Endothelial cell of umbilical vein (primary cell): ENCODE measurements at regions not wholly inside any gene's neighbourhood (a gene's known extent, or its start where the extent isn't known, plus 50 kb on each side); places are given as distances from the start of the nearest gene placed in this dataset.

ENCODE experiments used
- BruUV-seq: library from RNA; stranded (reverse); fragments of 400-500 nt; replicated peaks from 2 replicates; lab custom pipeline; 2021; lab: Mats Ljungman, UMichigan
- CTCF ChIA-PET: fragments of 300-600, 350-600 bp; sonication (Branson Sonifier 250); formaldehyde crosslinking; loops from one replicate; lab custom pipeline; 2021; ENCODE audit warnings: antibody characterized with exemption, inconsistent platforms; lab: Charles Lee
- POLR2A ChIA-PET: fragments of 300-600, 350-600 bp; sonication (Branson Sonifier 250); formaldehyde crosslinking; loops from one replicate; lab custom pipeline; 2021; ENCODE audit warnings: antibody characterized with exemption, inconsistent platforms; lab: Charles Lee
- DNase-seq: peaks from one replicate; pipeline ENCODE4 v3.0.0-alpha.2; 2011; ENCODE audit warnings: low read depth, low spot score
- FAIRE-seq: peaks from 2 replicates; lab custom pipeline; 2011; peaks lifted over from hg19 to GRCh38; lab: Jason Lieb, UNC
- H2AFZ ChIP-seq: 2 replicates; pipeline ENCODE4 v1.6.0; 2012; ENCODE audit warnings: low read depth, low read length, control low read depth, inconsistent platforms
- H3K27ac ChIP-seq: 2 replicates; pipeline ENCODE4 v1.5.1; 2011; ENCODE audit warnings: low read depth, mild to moderate bottlenecking, control low read depth, low read length, moderate library complexity; ENCODE audit not compliant: insufficient read depth
- H3K27me3 ChIP-seq, 2 experiments: 2 replicates each; pipeline versions ENCODE4 v1.6.0 to v1.6.1; 2011; ENCODE audit warnings: low read length in 2 of 2, mixed read lengths in 1 of 2; ENCODE audit not compliant: control insufficient read depth in 2 of 2, insufficient read depth in 2 of 2
- H3K36me3 ChIP-seq, 2 experiments: 2 replicates in 1 of 2; 3 replicates in 1 of 2; pipeline ENCODE4 v1.5.1; 2011; ENCODE audit warnings: low read length in 2 of 2, mild to moderate bottlenecking in 1 of 2, moderate library complexity in 1 of 2; ENCODE audit not compliant: control insufficient read depth in 2 of 2, insufficient read depth in 2 of 2; ENCODE audit errors: extremely low read depth in 1 of 2
- H3K4me1 ChIP-seq: 3 replicates; pipeline ENCODE4 v1.5.1; 2011; ENCODE audit warnings: mild to moderate bottlenecking, low read length; ENCODE audit not compliant: control insufficient read depth, insufficient read depth; ENCODE audit errors: extremely low read depth
- H3K4me2 ChIP-seq: 2 replicates; pipeline ENCODE4 v1.6.1; 2011; ENCODE audit warnings: low read length, control low read depth, mixed read lengths; ENCODE audit not compliant: insufficient read depth
- H3K4me3 ChIP-seq, 3 experiments: fragments of 200-600 bp in 1 of 3; sonication (generic), shearing (Covaris generic) in 1 of 3; replicated peaks in 1 of 3; 2 replicates each; pipeline ENCODE4 v1.5.1; 2011 to 2016; ENCODE audit warnings: control low read depth in 3 of 3, low read length in 3 of 3, mild to moderate bottlenecking in 2 of 3, inconsistent platforms in 1 of 3, low read depth in 1 of 3, moderate library complexity in 1 of 3; ENCODE audit not compliant: insufficient read depth in 1 of 3
- H3K79me2 ChIP-seq: 2 replicates; pipeline ENCODE4 v1.6.0; 2012; ENCODE audit warnings: low read length, inconsistent platforms; ENCODE audit not compliant: control insufficient read depth, insufficient read depth
- H3K9ac ChIP-seq: replicated peaks from 2 replicates; pipeline ENCODE3; 2011; ENCODE audit warnings: low read length, control low read depth; ENCODE audit not compliant: insufficient read depth; ENCODE audit errors: extremely low read depth
- H3K9me1 ChIP-seq: replicated peaks from 3 replicates; pipeline ENCODE4 v1.6.0; 2011; ENCODE audit warnings: mild to moderate bottlenecking, low read length; ENCODE audit not compliant: control insufficient read depth, insufficient read depth; ENCODE audit errors: extremely low read depth
- H3K9me3 ChIP-seq: replicated peaks from 2 replicates; pipeline ENCODE4 v1.5.1; 2012; ENCODE audit warnings: low read length, inconsistent platforms; ENCODE audit not compliant: control insufficient read depth, insufficient read depth
- H4K20me1 ChIP-seq: replicated peaks from 2 replicates; pipeline ENCODE3; 2011; ENCODE audit warnings: mild to moderate bottlenecking, low read length; ENCODE audit not compliant: control insufficient read depth, insufficient read depth; ENCODE audit errors: extremely low read depth
- EZH2 ChIP-seq: IDR thresholded peaks from 2 replicates; pipeline ENCODE4 v1.6.1; 2012; ENCODE audit warnings: borderline replicate concordance, low read depth, mild to moderate bottlenecking, moderate library complexity, low read length, inconsistent platforms; ENCODE audit not compliant: severe bottlenecking
- FOS ChIP-seq: IDR thresholded peaks from 2 replicates; pipeline ENCODE4 v1.6.1; 2011; ENCODE audit warnings: mild to moderate bottlenecking, low read length, moderate library complexity, borderline replicate concordance; ENCODE audit not compliant: insufficient read depth
- GATA2 ChIP-seq: IDR thresholded peaks from 2 replicates; pipeline ENCODE4 v1.7.0; 2011; ENCODE audit warnings: low read depth, mild to moderate bottlenecking, moderate library complexity, mixed read lengths, low read length; ENCODE audit not compliant: insufficient read length, insufficient read depth
- JUN ChIP-seq: IDR thresholded peaks from 2 replicates; pipeline ENCODE4 v1.6.1; 2011; ENCODE audit warnings: borderline replicate concordance, low read depth; ENCODE audit not compliant: insufficient read length, insufficient read depth
- MYC ChIP-seq: IDR thresholded peaks from one replicate; pipeline ENCODE4 v1.6.1; 2011; ENCODE audit warnings: mild to moderate bottlenecking, low read depth, low read length
- POLR2A ChIP-seq: IDR thresholded peaks from 2 replicates; pipeline ENCODE4 v1.6.1; 2012; ENCODE audit warnings: low read depth, mild to moderate bottlenecking, control low read depth, low read length
- POLR2AphosphoS5 ChIP-seq: IDR thresholded peaks from 2 replicates; pipeline ENCODE4 v1.6.1; 2012; ENCODE audit warnings: low read depth, mild to moderate bottlenecking, control low read depth, low read length, moderate library complexity; ENCODE audit not compliant: insufficient read depth
- dilution Hi-C: fragments of 300-500 bp; cut with MboI; formaldehyde crosslinking; loops from one replicate; pipeline ENCODE4 v1.15.0; 2019; ENCODE audit warnings: low sequenced_read_pairs; ENCODE audit not compliant: extremely low pct_ligation_motif_present
- intact Hi-C: fragments of 100-400 bp; cut with micrococcal nuclease; formaldehyde crosslinking; loops from one replicate; pipeline ENCODE4 v1.10.0; 2022
- TF ChIP-seq, protein P1 (sequence below): IDR thresholded peaks from 2 replicates; pipeline ENCODE4 v1.6.1; 2011; ENCODE audit not compliant: insufficient read depth, insufficient read length
- TF ChIP-seq, protein P2 (sequence below), 2 donors: IDR thresholded peaks; 1 replicate in 1 of 2; 2 replicates in 1 of 2; pipeline ENCODE4 v1.5.1; 2011; ENCODE audit warnings: low read length in 2 of 2, mild to moderate bottlenecking in 2 of 2, moderate library complexity in 2 of 2, control low read depth in 1 of 2, inconsistent platforms in 1 of 2, low read depth in 1 of 2; ENCODE audit not compliant: insufficient read depth in 1 of 2; ENCODE audit errors: extremely low read depth in 1 of 2

GRCh38 chr5:19193631-19194030 is 794.4 kb downstream of the CDH18 start:
- Histone ChIP-seq H3K27me3 (no peaks in the 10 kb centered on the region), H3K27ac (no peak overlapping the region), H3K79me2 (no peaks in the 10 kb centered on the region), H3K4me3 (no peak overlapping the region), H3K9me3 (no peaks in the 10 kb centered on the region), H3K4me1 (no peaks in the 10 kb centered on the region), H2AFZ (no peak overlapping the region), H3K9me1 (no peaks in the 10 kb centered on the region), H4K20me1 (no peaks in the 10 kb centered on the region), H3K9ac (no peak overlapping the region), H3K36me3 (no peaks in the 10 kb centered on the region), H3K4me2 (no peak overlapping the region)
- POLR2A ChIA-PET, result no interaction called here
- CTCF ChIA-PET, result no interaction called here
- dilution Hi-C loops, result no loop called here
- no peak for TF ChIP-seq GATA2
- BruUV-seq, result no TSS peak
- intact Hi-C loops, result no loop called here
- DNase-seq (no peak), FAIRE-seq (no peak)

DNA sequence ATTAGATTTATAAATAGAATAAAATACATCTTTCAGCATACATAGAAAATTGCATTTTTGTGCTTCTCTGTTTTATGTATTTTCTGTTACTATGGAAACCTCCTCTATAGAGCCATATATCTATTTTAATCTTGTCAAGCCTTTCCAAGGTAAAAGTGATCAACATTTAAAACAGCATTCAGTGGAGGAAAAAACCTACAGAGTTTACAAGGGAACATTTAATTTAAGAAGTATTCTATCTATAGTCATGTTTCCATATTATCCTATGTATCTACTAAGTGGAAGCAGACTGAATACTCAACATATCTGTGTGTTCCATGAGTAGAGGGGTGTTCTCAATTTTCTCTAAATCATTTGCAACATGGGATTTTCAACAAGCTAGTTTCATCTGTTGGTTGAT is 791.4 kb downstream of the CDH18 start:
- Histone ChIP-seq H3K9me1 (no peaks in the 10 kb centered on the region), H3K4me2 (no peak overlapping the region), H3K27ac (no peak overlapping the region), H3K4me1 (no peaks in the 10 kb centered on the region), H3K79me2 (no peaks in the 10 kb centered on the region), H2AFZ (no peak overlapping the region), H3K36me3 (no peaks in the 10 kb centered on the region), H3K27me3 (no peaks in the 10 kb centered on the region), H3K9me3 (no peaks in the 10 kb centered on the region), H3K4me3 (no peak overlapping the region), H3K9ac (no peak overlapping the region), H4K20me1 (no peaks in the 10 kb centered on the region)
- DNase-seq (no peak), FAIRE-seq (no peak)
- BruUV-seq, result no TSS peak
- dilution Hi-C loops, result no loop called here
- ChIA-PET POLR2A (no interaction called here), CTCF (no interaction called here)
- intact Hi-C loops, result no loop called here
- TF ChIP-seq, protein P1, sequence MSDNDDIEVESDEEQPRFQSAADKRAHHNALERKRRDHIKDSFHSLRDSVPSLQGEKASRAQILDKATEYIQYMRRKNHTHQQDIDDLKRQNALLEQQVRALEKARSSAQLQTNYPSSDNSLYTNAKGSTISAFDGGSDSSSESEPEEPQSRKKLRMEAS, result no peak
- TF ChIP-seq POLR2A (no peak), GATA2 (no peak), JUN (no peak), POLR2AphosphoS5 (no peak), EZH2 (no peak), FOS (no peak), MYC (no peak)
- TF ChIP-seq, protein P2, sequence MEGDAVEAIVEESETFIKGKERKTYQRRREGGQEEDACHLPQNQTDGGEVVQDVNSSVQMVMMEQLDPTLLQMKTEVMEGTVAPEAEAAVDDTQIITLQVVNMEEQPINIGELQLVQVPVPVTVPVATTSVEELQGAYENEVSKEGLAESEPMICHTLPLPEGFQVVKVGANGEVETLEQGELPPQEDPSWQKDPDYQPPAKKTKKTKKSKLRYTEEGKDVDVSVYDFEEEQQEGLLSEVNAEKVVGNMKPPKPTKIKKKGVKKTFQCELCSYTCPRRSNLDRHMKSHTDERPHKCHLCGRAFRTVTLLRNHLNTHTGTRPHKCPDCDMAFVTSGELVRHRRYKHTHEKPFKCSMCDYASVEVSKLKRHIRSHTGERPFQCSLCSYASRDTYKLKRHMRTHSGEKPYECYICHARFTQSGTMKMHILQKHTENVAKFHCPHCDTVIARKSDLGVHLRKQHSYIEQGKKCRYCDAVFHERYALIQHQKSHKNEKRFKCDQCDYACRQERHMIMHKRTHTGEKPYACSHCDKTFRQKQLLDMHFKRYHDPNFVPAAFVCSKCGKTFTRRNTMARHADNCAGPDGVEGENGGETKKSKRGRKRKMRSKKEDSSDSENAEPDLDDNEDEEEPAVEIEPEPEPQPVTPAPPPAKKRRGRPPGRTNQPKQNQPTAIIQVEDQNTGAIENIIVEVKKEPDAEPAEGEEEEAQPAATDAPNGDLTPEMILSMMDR (IDR thresholded peaks at IDR 0.05; ENCODE audit: extremely low read depth in 1 of 2, insufficient read depth in 1 of 2, low read depth in 1 of 2, low read length in 2 of 2), result no peak
